ENCODE measurements at regions not wholly inside any gene's neighbourhood (a gene's known extent, or its start where the extent isn't known, plus 50 kb on each side); places are given as distances from the start of the nearest gene placed in this dataset.

- TF ChIP-seq ZNF12 (CRISPR knock-in tag; IDR thresholded peaks at IDR 0.05): no peak
- no peak for TF ChIP-seq ILK (tag; IDR thresholded peaks at IDR 0.05; ENCODE audit: borderline replicate concordance, low read depth)
- TF ChIP-seq ESRRA (IDR thresholded peaks at IDR 0.05; ENCODE audit: borderline replicate concordance, low read depth): no peak
These were observed 73.3 kb upstream of the HHIP start (continued) for GRCh38 chr4:144572660-144573059.

GRCh38 chr4:144574000-144574399 is 72.0 kb upstream of the HHIP start:
- Histone ChIP-seq H3K9me3 (replicated peaks; ENCODE audit: control insufficient read depth, insufficient read depth, low read depth, low read length) (no peaks in the 10 kb centered on the region), H4K20me1 (replicated peaks; ENCODE audit: control insufficient read depth, insufficient read depth, low read length) (no peaks in the 10 kb centered on the region), H3K9ac (ENCODE audit: insufficient read depth in 1 of 2, low read depth in 2 of 2, low read length in 2 of 2) (no peak overlapping the region), H2AFZ (ENCODE audit: low read depth, low read length) (no peak overlapping the region), H3K36me3 (ENCODE audit: control insufficient read depth, insufficient read depth, low read length) (no peaks in the 10 kb centered on the region), H3K27ac (ENCODE audit: extremely low read depth, low read depth, low read length) (no peak overlapping the region), H3K4me1 (replicated peaks in 1 of 2; ENCODE audit: control insufficient read depth in 2 of 2, insufficient read depth in 2 of 2, low read length in 2 of 2) (no peaks in the 10 kb centered on the region), H3K4me3 (no peak overlapping the region), H3K9me1 (ENCODE audit: control insufficient read depth, insufficient read depth, low read length) (no peaks in the 10 kb centered on the region), H3K4me2 (ENCODE audit: insufficient read depth, low read length) (no peak overlapping the region), H3K79me2 (ENCODE audit: control insufficient read depth, insufficient read depth, low read length) (no peaks in the 10 kb centered on the region), H3K27me3 (ENCODE audit: control insufficient read depth in 2 of 2, insufficient read depth in 2 of 2, low read length in 2 of 2) (no peaks in the 10 kb centered on the region)
- ChIA-PET POLR2A (no interaction called here), CTCF (ENCODE audit: low intra/inter-chr PET ratio) (no interaction called here)
- BruUV-seq (replicated peaks): no TSS peak
- FAIRE-seq (no peak), DNase-seq (ENCODE audit: extremely low read depth in 1 of 4, low spot score in 3 of 4) (no peak), ATAC-seq (no peak)
- WGBS (ENCODE audit: insufficient coverage, low coverage, missing lambda C conversion rate): 0% methylated on average over 1 of the region's 1 CpG
- intact Hi-C loops (cut with micrococcal nuclease): loop anchor here (2.0 kb wide), 1 partner anchor 399 kb away; no protein-coding TSS in a partner anchor
- in situ Hi-C loops (cut with MboI): no loop called here
- TF ChIP-seq ESRRA (IDR thresholded peaks at IDR 0.05; ENCODE audit: borderline replicate concordance, low read depth) (no peak), RBM17 (IDR thresholded peaks at IDR 0.05; ENCODE audit: borderline replicate concordance, low read depth, low read length) (no peak), SMAD4 (CRISPR knock-in tag; conservative IDR thresholded peaks at IDR 0.05) (no peak), YY1 (IDR thresholded peaks at IDR 0.05; ENCODE audit: borderline replicate concordance in 1 of 3, control insufficient read depth in 1 of 3, extremely low read depth in 1 of 3, insufficient read depth in 3 of 3, insufficient read length in 1 of 3, insufficient replicate concordance in 2 of 3, low read depth in 1 of 3, low read length in 2 of 3) (no peak), E4F1 (CRISPR knock-in tag; IDR thresholded peaks at IDR 0.05; ENCODE audit: borderline replicate concordance) (no peak), ZBTB5 (IDR thresholded peaks at IDR 0.05) (no peak), ZNF24 (IDR thresholded peaks at IDR 0.05) (no peak), HMBOX1 (IDR thresholded peaks at IDR 0.05) (no peak)
